H9 (cell line): ENCODE measurements at regions not wholly inside any gene's neighbourhood (a gene's known extent, or its start where the extent isn't known, plus 50 kb on each side); places are given as distances from the start of the nearest gene placed in this dataset.

Source experiments
- DNase-seq: peaks from one replicate; pipeline ENCODE4 v3.0.0-alpha.2; 2017
- H2AFZ ChIP-seq: one replicate; pipeline ENCODE4 v1.6.1; 2013; ENCODE audit warnings: mild to moderate bottlenecking, low read length, control low read depth, moderate library complexity
- H2AK5ac ChIP-seq: 2 replicates; pipeline ENCODE4 v1.6.1; 2013; ENCODE audit warnings: low read length, control low read depth, mixed read lengths; ENCODE audit not compliant: insufficient read length
- H2BK120ac ChIP-seq: one replicate; pipeline ENCODE4 v1.6.1; 2013; ENCODE audit warnings: low read depth, mild to moderate bottlenecking, low read length, control low read depth, inconsistent platforms; ENCODE audit not compliant: poor library complexity, severe bottlenecking
- H2BK12ac ChIP-seq: 2 replicates; pipeline ENCODE4 v1.6.1; 2013; ENCODE audit warnings: low read length, control low read depth, mixed read lengths, low read depth; ENCODE audit not compliant: insufficient read length
- H2BK15ac ChIP-seq: 2 replicates; pipeline ENCODE4 v1.6.1; 2013; ENCODE audit warnings: low read depth, low read length, control low read depth
- H2BK20ac ChIP-seq: one replicate; pipeline ENCODE4 v1.6.1; 2013; ENCODE audit warnings: low read depth, mild to moderate bottlenecking, low read length, control low read depth, inconsistent platforms; ENCODE audit not compliant: poor library complexity, severe bottlenecking
- H2BK5ac ChIP-seq: 2 replicates; pipeline ENCODE4 v1.6.1; 2013; ENCODE audit warnings: low read length, control low read depth, mixed read lengths; ENCODE audit not compliant: insufficient read length
- H3K14ac ChIP-seq: 2 replicates; pipeline ENCODE4 v1.6.1; 2013; ENCODE audit warnings: low read length, control low read depth; ENCODE audit not compliant: insufficient read depth
- H3K18ac ChIP-seq: 2 replicates; pipeline ENCODE4 v1.6.1; 2013; ENCODE audit warnings: low read depth, mild to moderate bottlenecking, mixed read lengths, low read length, control low read depth; ENCODE audit not compliant: insufficient read length
- H3K23ac ChIP-seq: 2 replicates; pipeline ENCODE4 v1.6.1; 2013; ENCODE audit warnings: low read length, control low read depth, mixed read lengths, low read depth; ENCODE audit not compliant: insufficient read length
- H3K23me2 ChIP-seq: 2 replicates; pipeline ENCODE4 v1.6.1; 2013; ENCODE audit warnings: low read depth, mild to moderate bottlenecking, mixed read lengths, low read length, control low read depth; ENCODE audit not compliant: insufficient read length, poor library complexity, severe bottlenecking
- H3K27ac ChIP-seq: 2 replicates; pipeline ENCODE4 v1.5.1; 2013; ENCODE audit warnings: low read length, control low read depth, mixed read lengths, low read depth; ENCODE audit not compliant: insufficient read length
- H3K27me3 ChIP-seq: 2 replicates; pipeline ENCODE4 v1.6.1; 2013; ENCODE audit warnings: low read length, control low read depth, inconsistent platforms; ENCODE audit not compliant: insufficient read depth
- H3K4ac ChIP-seq: 2 replicates; pipeline ENCODE4 v1.6.1; 2013; ENCODE audit warnings: low read depth, mild to moderate bottlenecking, control low read depth, inconsistent platforms, low read length, moderate library complexity
- H3K4me1 ChIP-seq: 2 replicates; pipeline ENCODE4 v1.6.1; 2013; ENCODE audit warnings: low read length, control low read depth, inconsistent platforms; ENCODE audit not compliant: insufficient read depth
- H3K4me2 ChIP-seq: 2 replicates; pipeline ENCODE4 v1.6.1; 2013; ENCODE audit warnings: low read length, control low read depth, mixed read lengths; ENCODE audit not compliant: insufficient read length, insufficient read depth
- H3K56ac ChIP-seq: 2 replicates; pipeline ENCODE4 v1.6.1; 2013; ENCODE audit warnings: low read depth, mild to moderate bottlenecking, mixed read lengths, low read length, control low read depth; ENCODE audit not compliant: insufficient read length
- H3K79me1 ChIP-seq: 2 replicates; pipeline ENCODE4 v1.6.1; 2013; ENCODE audit warnings: low read depth, mild to moderate bottlenecking, moderate library complexity, low read length, control low read depth, inconsistent platforms; ENCODE audit not compliant: insufficient read depth, poor library complexity, severe bottlenecking
- H3K79me2 ChIP-seq: 2 replicates; pipeline ENCODE4 v1.6.1; 2013; ENCODE audit warnings: low read length, control low read depth, inconsistent platforms; ENCODE audit not compliant: insufficient read depth
- H3K9ac ChIP-seq: 2 replicates; pipeline ENCODE4 v1.6.1; 2013; ENCODE audit warnings: low read length, control low read depth, mixed read lengths; ENCODE audit not compliant: insufficient read length; ENCODE audit errors: extremely low read depth
- H3K9me3 ChIP-seq: one replicate; pipeline ENCODE4 v1.6.1; 2013; ENCODE audit warnings: low read depth, low read length, inconsistent platforms; ENCODE audit not compliant: control insufficient read depth
- H3T11ph ChIP-seq: one replicate; pipeline ENCODE4 v1.6.1; 2013; ENCODE audit warnings: mild to moderate bottlenecking, low read length, control low read depth, inconsistent platforms
- H4K20me1 ChIP-seq: one replicate; pipeline ENCODE4 v1.6.1; 2013; ENCODE audit not compliant: control insufficient read depth, insufficient read length, insufficient read depth
- H4K5ac ChIP-seq: 2 replicates; pipeline ENCODE4 v1.6.1; 2013; ENCODE audit warnings: low read depth, mild to moderate bottlenecking, mixed read lengths, low read length, control low read depth; ENCODE audit not compliant: insufficient read length
- H4K8ac ChIP-seq: replicated peaks from 2 replicates; pipeline ENCODE4 v1.6.1; 2013; ENCODE audit warnings: low read length, control low read depth, mixed read lengths, low read depth; ENCODE audit not compliant: insufficient read length
- H4K91ac ChIP-seq: 2 replicates; pipeline ENCODE4 v1.6.1; 2013; ENCODE audit warnings: low read depth, mild to moderate bottlenecking, moderate library complexity, mixed read lengths, low read length, control low read depth; ENCODE audit not compliant: insufficient read length
- H3K27ac Mint-ChIP-seq, 3 experiments: 2 replicates in 2 of 3; 3 replicates in 1 of 3; pipeline ENCODE4 v1.8.0; 2020 to 2021; ENCODE audit warnings: mixed read lengths in 3 of 3, mild to moderate bottlenecking in 1 of 3, moderate library complexity in 1 of 3
- H3K27me3 Mint-ChIP-seq: 2 replicates; pipeline ENCODE4 v1.8.0; 2021; ENCODE audit warnings: low read depth, mild to moderate bottlenecking, moderate library complexity, mixed read lengths
- H3K36me3 Mint-ChIP-seq, 3 experiments: 2 replicates in 2 of 3; 3 replicates in 1 of 3; pipeline ENCODE4 v1.8.0; 2020 to 2021; ENCODE audit warnings: low read depth in 3 of 3, mixed read lengths in 3 of 3; ENCODE audit not compliant: insufficient read depth in 1 of 3
- H3K4me1 Mint-ChIP-seq, 2 experiments: 2 replicates each; pipeline ENCODE4 v1.8.0; 2020; ENCODE audit warnings: mixed read lengths in 2 of 2
- H3K4me3 Mint-ChIP-seq, 2 experiments: 2 replicates in 1 of 2; 3 replicates in 1 of 2; pipeline ENCODE4 v1.8.0; 2020 to 2021; ENCODE audit warnings: mild to moderate bottlenecking in 2 of 2, mixed read lengths in 2 of 2, moderate library complexity in 1 of 2
- H3K9me3 Mint-ChIP-seq, 2 experiments: 2 replicates in 1 of 2; 3 replicates in 1 of 2; pipeline ENCODE4 v1.8.0; 2020; ENCODE audit warnings: mild to moderate bottlenecking in 2 of 2, mixed read lengths in 2 of 2, moderate library complexity in 1 of 2
- WGBS: extraction: QIAGEN DNeasy Blood & Tissue Kit; methylation state at CpG from one replicate; pipeline ENCODE4 v1.1.7; 2013; ENCODE audit warnings: missing lambda C conversion rate, low lambda C conversion rate, mixed read lengths; ENCODE audit not compliant: insufficient read length; ENCODE audit errors: extremely low coverage; 5-methylcytosine and 5-hydroxymethylcytosine counted together
- TF ChIP-seq, protein P1 (sequence below): fragments of 200-600 bp; sonication (generic); conservative IDR thresholded peaks from 3 replicates; pipeline ENCODE4 v1.8.0; 2021; ENCODE audit warnings: antibody characterized with exemption, mild to moderate bottlenecking

- Mint-ChIP-seq H3K9me3 (peaks cover 0 to 7% of the 10 kb centered on the region in 2 experiments; a peak in 3 of 5 replicates), H3K27me3 (peaks cover 69% of the 10 kb centered on the region), H3K4me3 (no peak overlapping the region), H3K4me1 (peaks cover 22 to 24% of the 10 kb centered on the region in 2 experiments), H3K27ac (no peak overlapping the region; a peak in 1 of 7 replicates), H3K36me3 (no peaks in the 10 kb centered on the region)
- no peak for DNase-seq
- no peak overlapping the region for H3K9ac ChIP-seq
- no peaks in the 10 kb centered on the region for H3K27me3 ChIP-seq
- H2AK5ac ChIP-seq, result no peak overlapping the region
- TF ChIP-seq, protein P1, sequence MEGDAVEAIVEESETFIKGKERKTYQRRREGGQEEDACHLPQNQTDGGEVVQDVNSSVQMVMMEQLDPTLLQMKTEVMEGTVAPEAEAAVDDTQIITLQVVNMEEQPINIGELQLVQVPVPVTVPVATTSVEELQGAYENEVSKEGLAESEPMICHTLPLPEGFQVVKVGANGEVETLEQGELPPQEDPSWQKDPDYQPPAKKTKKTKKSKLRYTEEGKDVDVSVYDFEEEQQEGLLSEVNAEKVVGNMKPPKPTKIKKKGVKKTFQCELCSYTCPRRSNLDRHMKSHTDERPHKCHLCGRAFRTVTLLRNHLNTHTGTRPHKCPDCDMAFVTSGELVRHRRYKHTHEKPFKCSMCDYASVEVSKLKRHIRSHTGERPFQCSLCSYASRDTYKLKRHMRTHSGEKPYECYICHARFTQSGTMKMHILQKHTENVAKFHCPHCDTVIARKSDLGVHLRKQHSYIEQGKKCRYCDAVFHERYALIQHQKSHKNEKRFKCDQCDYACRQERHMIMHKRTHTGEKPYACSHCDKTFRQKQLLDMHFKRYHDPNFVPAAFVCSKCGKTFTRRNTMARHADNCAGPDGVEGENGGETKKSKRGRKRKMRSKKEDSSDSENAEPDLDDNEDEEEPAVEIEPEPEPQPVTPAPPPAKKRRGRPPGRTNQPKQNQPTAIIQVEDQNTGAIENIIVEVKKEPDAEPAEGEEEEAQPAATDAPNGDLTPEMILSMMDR, result no peak
- H2AFZ ChIP-seq, result no peak overlapping the region
- H4K5ac ChIP-seq, result no peak overlapping the region
- no peak overlapping the region for H3K27ac ChIP-seq
- no peak overlapping the region for H4K91ac ChIP-seq
- H3K4ac ChIP-seq, result no peak overlapping the region
- H3K4me2 ChIP-seq, result no peak overlapping the region
- H3K18ac ChIP-seq, result no peak overlapping the region
- H3K14ac ChIP-seq, result no peak overlapping the region
- H2BK5ac ChIP-seq, result no peak overlapping the region
- WGBS, result no CpG with 5 or more reads among the region's 3 CpGs
- H2BK12ac ChIP-seq, result no peak overlapping the region
- H4K8ac ChIP-seq, result no peak overlapping the region
- H3K23me2 ChIP-seq, result no peaks in the 10 kb centered on the region
- peaks cover 11% of the 10 kb centered on the region; the same call in 1 of the 2 replicates for H3K4me1 ChIP-seq
- no peak overlapping the region for H2BK120ac ChIP-seq
- no peak overlapping the region for H3K23ac ChIP-seq
- H3K56ac ChIP-seq, result no peak overlapping the region
- H2BK20ac ChIP-seq, result no peak overlapping the region
- H2BK15ac ChIP-seq, result no peak overlapping the region
- H4K20me1 ChIP-seq, result no peaks in the 10 kb centered on the region
- no peaks in the 10 kb centered on the region for H3K9me3 ChIP-seq
- H3K79me2 ChIP-seq, result no peaks in the 10 kb centered on the region
- no peak overlapping the region for H3T11ph ChIP-seq
- H3K79me1 ChIP-seq, result no peaks in the 10 kb centered on the region
Measured at GRCh38 chr2:121005453-121005852, 269.8 kb downstream of the GLI2 start.
